HCT116 (cell line): ENCODE measurements at regions not wholly inside any gene's neighbourhood (a gene's known extent, or its start where the extent isn't known, plus 50 kb on each side); places are given as distances from the start of the nearest gene placed in this dataset.

ENCODE experiments used
- ATAC-seq: fragments of 200-7000 bp; cut with Tn5 transposase; 2 replicates; pipeline ENCODE4 v1.9.1; 2020; ENCODE audit warnings: mild to moderate bottlenecking, moderate library complexity
- BruUV-seq: library from RNA; stranded (reverse); fragments of 400-500 nt; replicated peaks from 2 replicates; lab custom pipeline; 2021; lab: Mats Ljungman, UMichigan
- CTCF ChIA-PET: fragments of 300-600 bp; sonication (Branson Sonifier 250); formaldehyde crosslinking; loops from one replicate; lab custom pipeline; 2021; ENCODE audit warnings: antibody characterized with exemption; lab: Charles Lee
- POLR2A ChIA-PET: fragments of 300-600, 350-600 bp; sonication (Branson Sonifier 250); formaldehyde crosslinking; loops from one replicate; lab custom pipeline; 2021; ENCODE audit warnings: antibody characterized with exemption; lab: Charles Lee
- RAD21 ChIA-PET, 2 experiments: fragments of 300-600 bp; sonication (Branson Sonifier 250); formaldehyde crosslinking; loops; one replicate each; lab custom pipeline; 2023; ENCODE audit warnings: low total read pairs in 2 of 2; ENCODE audit not compliant: uncharacterized antibody in 2 of 2, unreplicated experiment in 2 of 2, low non-redundant PET in 1 of 2; lab: Charles Lee
- DNase-seq: peaks from one replicate; pipeline ENCODE4 v3.0.0-alpha.2; 2010; ENCODE audit warnings: low read depth, low spot score
- H2AFZ ChIP-seq: fragments of 200-600 bp; shearing (Covaris generic), sonication (generic); 2 replicates; pipeline ENCODE4 v1.6.1; 2017; ENCODE audit warnings: low read depth, mixed run types, mixed read lengths, antibody characterized with exemption, low read length; ENCODE audit not compliant: poor library complexity, severe bottlenecking
- H3K27ac ChIP-seq: 2 replicates; pipeline ENCODE4 v1.5.1; 2012; ENCODE audit warnings: low read depth, low read length
- H3K27me3 ChIP-seq: fragments of 200-600 bp; sonication (generic); 2 replicates; pipeline ENCODE4 v1.6.1; 2016; ENCODE audit warnings: mixed run types, low read length, mixed read lengths; ENCODE audit not compliant: insufficient read depth
- H3K36me3 ChIP-seq, 2 experiments: fragments of 200-500 bp in 1 of 2; fragments of 200-600 bp in 1 of 2; sonication (Bioruptor generic) in 1 of 2; sonication (generic) in 1 of 2; 2 replicates each; pipeline versions ENCODE4 v1.5.1 to v1.6.1; 2014 to 2016; ENCODE audit warnings: low read length in 2 of 2, inconsistent platforms in 1 of 2, mixed read lengths in 1 of 2, mixed run types in 1 of 2; ENCODE audit not compliant: insufficient read depth in 2 of 2, control insufficient read depth in 1 of 2
- H3K4me1 ChIP-seq, 2 experiments: fragments of 200-600 bp in 1 of 2; sonication (generic) in 1 of 2; 2 replicates each; pipeline versions ENCODE4 v1.5.1 to v1.6.1; 2012 to 2017; ENCODE audit warnings: low read length in 2 of 2, inconsistent platforms in 1 of 2, mild to moderate bottlenecking in 1 of 2, mixed read lengths in 1 of 2, mixed run types in 1 of 2, moderate library complexity in 1 of 2; ENCODE audit not compliant: insufficient read depth in 2 of 2, control insufficient read depth in 1 of 2
- H3K4me2 ChIP-seq: fragments of 200-600 bp; sonication (generic); 2 replicates; pipeline ENCODE4 v1.6.1; 2017; ENCODE audit warnings: mixed run types, low read length, mixed read lengths
- H3K4me3 ChIP-seq, 2 experiments: fragments of 200-600 bp in 1 of 2; sonication (generic) in 1 of 2; replicated peaks in 1 of 2; 2 replicates each; pipeline ENCODE4 v1.5.1; 2011 to 2016; ENCODE audit warnings: low read length in 2 of 2, control low read depth in 1 of 2, low read depth in 1 of 2, mild to moderate bottlenecking in 1 of 2, mixed read lengths in 1 of 2, mixed run types in 1 of 2
- H3K79me2 ChIP-seq: fragments of 200-600 bp; sonication (generic); 2 replicates; pipeline ENCODE4 v1.6.1; 2017; ENCODE audit warnings: mild to moderate bottlenecking, mixed run types, low read length, moderate library complexity, mixed read lengths; ENCODE audit not compliant: insufficient read depth
- H3K9ac ChIP-seq: fragments of 200-600 bp; sonication (generic); 2 replicates; pipeline ENCODE4 v1.6.1; 2016; ENCODE audit warnings: low read length, mixed read lengths
- H3K9me2 ChIP-seq: fragments of 200-600 bp; sonication (generic), shearing (Covaris generic); 2 replicates; pipeline ENCODE4 v1.6.1; 2017; ENCODE audit warnings: mixed run types, mild to moderate bottlenecking, moderate library complexity; ENCODE audit not compliant: insufficient read depth
- H3K9me3 ChIP-seq, 2 experiments: fragments of 200-500 bp in 1 of 2; fragments of 200-600 bp in 1 of 2; sonication (Bioruptor generic) in 1 of 2; sonication (generic) in 1 of 2; 2 replicates each; pipeline ENCODE4 v1.6.1; 2014 to 2017; ENCODE audit warnings: low read length in 2 of 2, mixed read lengths in 2 of 2, inconsistent platforms in 1 of 2, low read depth in 1 of 2, mild to moderate bottlenecking in 1 of 2, mixed run types in 1 of 2, moderate library complexity in 1 of 2; ENCODE audit not compliant: control insufficient read depth in 1 of 2, insufficient read depth in 1 of 2
- H4K20me1 ChIP-seq: fragments of 200-600 bp; sonication (generic), shearing (Covaris generic); 2 replicates; pipeline ENCODE4 v1.6.1; 2017; ENCODE audit warnings: mixed run types, mild to moderate bottlenecking, moderate library complexity; ENCODE audit not compliant: insufficient read depth
- CBX3 ChIP-seq: IDR thresholded peaks from 2 replicates; pipeline ENCODE4 v1.6.1; 2012; ENCODE audit warnings: low read depth
- CEBPB ChIP-seq: IDR thresholded peaks from 2 replicates; pipeline ENCODE4 v1.6.1; 2012; ENCODE audit warnings: low read depth
- CTCF ChIP-seq, 3 experiments: fragments of 200-600 bp in 1 of 3; sonication (generic) in 1 of 3; IDR thresholded peaks in 2 of 3; conservative IDR thresholded peaks in 1 of 3; 2 replicates each; pipeline ENCODE4 v1.5.1; 2012 to 2017; ENCODE audit warnings: low read depth in 2 of 3, low read length in 2 of 3, antibody characterized with exemption in 1 of 3, borderline replicate concordance in 1 of 3, control low read depth in 1 of 3, mild to moderate bottlenecking in 1 of 3, mixed read lengths in 1 of 3, mixed run types in 1 of 3, moderate library complexity in 1 of 3; ENCODE audit not compliant: insufficient read depth in 1 of 3
- EGR1 ChIP-seq: IDR thresholded peaks from 2 replicates; pipeline ENCODE4 v1.6.1; 2012; ENCODE audit warnings: low read depth
- EZH2phosphoT487 ChIP-seq: fragments of 200-600 bp; IDR thresholded peaks from 2 replicates; pipeline ENCODE4 v1.6.1; 2018; ENCODE audit warnings: antibody characterized with exemption, borderline replicate concordance
- FOSL1 ChIP-seq: IDR thresholded peaks from 2 replicates; pipeline ENCODE4 v1.6.1; 2012; ENCODE audit warnings: low read depth
- SIN3A ChIP-seq: IDR thresholded peaks from 2 replicates; pipeline ENCODE4 v1.6.1; 2012; ENCODE audit warnings: low read depth
- SP1 ChIP-seq: IDR thresholded peaks from 2 replicates; pipeline ENCODE4 v1.6.1; 2012; ENCODE audit warnings: low read depth
- SRF ChIP-seq: IDR thresholded peaks from 2 replicates; pipeline ENCODE4 v1.6.1; 2012; ENCODE audit warnings: low read depth
- TCF7L2 ChIP-seq: IDR thresholded peaks from 2 replicates; pipeline ENCODE4 v1.7.0; 2011; ENCODE audit warnings: borderline replicate concordance, inconsistent platforms; ENCODE audit not compliant: insufficient read depth, insufficient read length; ENCODE audit errors: extremely low read depth
- YY1 ChIP-seq: IDR thresholded peaks from 2 replicates; pipeline ENCODE4 v1.6.1; 2011; ENCODE audit warnings: low read length, low read depth, moderate library complexity, mild to moderate bottlenecking; ENCODE audit not compliant: insufficient replicate concordance; ENCODE audit errors: extremely low read depth
- ZFX ChIP-seq: fragments of 450-650 bp; IDR thresholded peaks from 2 replicates; pipeline ENCODE4 v1.6.1; 2017
- ZNF274 ChIP-seq: fragments of 200-500 bp; sonication (Bioruptor generic); IDR thresholded peaks from 2 replicates; pipeline ENCODE4 v1.6.1; 2014; ENCODE audit warnings: mild to moderate bottlenecking, low read depth, low read length, inconsistent platforms
- intact Hi-C: fragments of 100-400 bp; cut with micrococcal nuclease; formaldehyde crosslinking; loops from 2 replicates; pipeline ENCODE4 v1.10.0; 2022
- TF ChIP-seq, protein P1 (sequence below): IDR thresholded peaks from 2 replicates; pipeline ENCODE4 v1.6.1; 2012
- TF ChIP-seq, protein P2 (sequence below): IDR thresholded peaks from 2 replicates; pipeline ENCODE4 v1.6.1; 2012; ENCODE audit warnings: low read depth

- Histone ChIP-seq H3K9ac (no peak overlapping the region), H3K27ac (no peak overlapping the region), H3K9me2 (no peaks in the 10 kb centered on the region), H3K4me1 (no peaks in the 10 kb centered on the region), H4K20me1 (no peaks in the 10 kb centered on the region), H3K4me3 (no peak overlapping the region), H3K36me3 (no peaks in the 10 kb centered on the region), H3K4me2 (no peak overlapping the region), H3K9me3 (no peaks in the 10 kb centered on the region; a peak in 2 of 4 replicates), H3K27me3 (no peaks in the 10 kb centered on the region), H3K79me2 (no peaks in the 10 kb centered on the region), H2AFZ (no peak overlapping the region)
- ATAC-seq (no peak), DNase-seq (no peak)
- no TSS peak for BruUV-seq
- TF ChIP-seq ZFX (no peak), CEBPB (no peak), EGR1 (no peak), SRF (no peak), YY1 (no peak), EZH2phosphoT487 (no peak), ZNF274 (no peak), CBX3 (no peak), SP1 (no peak), TCF7L2 (no peak), FOSL1 (no peak), SIN3A (no peak), CTCF (IDR thresholded peaks at IDR 0.05 in 2 of 3, conservative IDR thresholded peaks at IDR 0.05 in 1 of 3; ENCODE audit: borderline replicate concordance in 1 of 3, insufficient read depth in 1 of 3, low read depth in 2 of 3, low read length in 2 of 3) (no peak)
- TF ChIP-seq, protein P1, sequence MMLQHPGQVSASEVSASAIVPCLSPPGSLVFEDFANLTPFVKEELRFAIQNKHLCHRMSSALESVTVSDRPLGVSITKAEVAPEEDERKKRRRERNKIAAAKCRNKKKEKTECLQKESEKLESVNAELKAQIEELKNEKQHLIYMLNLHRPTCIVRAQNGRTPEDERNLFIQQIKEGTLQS: no peak
- TF ChIP-seq, protein P2, sequence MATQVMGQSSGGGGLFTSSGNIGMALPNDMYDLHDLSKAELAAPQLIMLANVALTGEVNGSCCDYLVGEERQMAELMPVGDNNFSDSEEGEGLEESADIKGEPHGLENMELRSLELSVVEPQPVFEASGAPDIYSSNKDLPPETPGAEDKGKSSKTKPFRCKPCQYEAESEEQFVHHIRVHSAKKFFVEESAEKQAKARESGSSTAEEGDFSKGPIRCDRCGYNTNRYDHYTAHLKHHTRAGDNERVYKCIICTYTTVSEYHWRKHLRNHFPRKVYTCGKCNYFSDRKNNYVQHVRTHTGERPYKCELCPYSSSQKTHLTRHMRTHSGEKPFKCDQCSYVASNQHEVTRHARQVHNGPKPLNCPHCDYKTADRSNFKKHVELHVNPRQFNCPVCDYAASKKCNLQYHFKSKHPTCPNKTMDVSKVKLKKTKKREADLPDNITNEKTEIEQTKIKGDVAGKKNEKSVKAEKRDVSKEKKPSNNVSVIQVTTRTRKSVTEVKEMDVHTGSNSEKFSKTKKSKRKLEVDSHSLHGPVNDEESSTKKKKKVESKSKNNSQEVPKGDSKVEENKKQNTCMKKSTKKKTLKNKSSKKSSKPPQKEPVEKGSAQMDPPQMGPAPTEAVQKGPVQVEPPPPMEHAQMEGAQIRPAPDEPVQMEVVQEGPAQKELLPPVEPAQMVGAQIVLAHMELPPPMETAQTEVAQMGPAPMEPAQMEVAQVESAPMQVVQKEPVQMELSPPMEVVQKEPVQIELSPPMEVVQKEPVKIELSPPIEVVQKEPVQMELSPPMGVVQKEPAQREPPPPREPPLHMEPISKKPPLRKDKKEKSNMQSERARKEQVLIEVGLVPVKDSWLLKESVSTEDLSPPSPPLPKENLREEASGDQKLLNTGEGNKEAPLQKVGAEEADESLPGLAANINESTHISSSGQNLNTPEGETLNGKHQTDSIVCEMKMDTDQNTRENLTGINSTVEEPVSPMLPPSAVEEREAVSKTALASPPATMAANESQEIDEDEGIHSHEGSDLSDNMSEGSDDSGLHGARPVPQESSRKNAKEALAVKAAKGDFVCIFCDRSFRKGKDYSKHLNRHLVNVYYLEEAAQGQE: no peak
- intact Hi-C loops: no loop called here
- ChIA-PET RAD21 (no interaction called here), CTCF (interaction anchor here (0.6 kb wide), 1 partner anchor 643 kb away, joined by 5 read pairs; no protein-coding TSS in a partner anchor), POLR2A (no interaction called here)
Observed at GRCh38 chr19:29067831-29068230, 145.1 kb downstream of the UQCRFS1 start.
